Naive B cell (primary cell): ENCODE measurements at regions not wholly inside any gene's neighbourhood (a gene's known extent, or its start where the extent isn't known, plus 50 kb on each side); places are given as distances from the start of the nearest gene placed in this dataset.

Experiments
- ATAC-seq, 2 donors: fragments of 150-1000 bp; cut with Tn5 transposase; 2 replicates each; pipeline ENCODE4 v1.10.0; 2021; ENCODE audit warnings: low read depth in 2 of 2, mild to moderate bottlenecking in 2 of 2, moderate library complexity in 2 of 2
- DNase-seq: peaks from one replicate; pipeline ENCODE4 v3.0.0; 2022
- H3K27ac Mint-ChIP-seq, 6 donors: one replicate each; pipeline ENCODE4 v1.8.0; 2020 to 2022; ENCODE audit warnings: mild to moderate bottlenecking in 6 of 6, mixed read lengths in 6 of 6, moderate library complexity in 5 of 6, inconsistent platforms in 2 of 6
- H3K27me3 Mint-ChIP-seq, 3 donors: one replicate each; pipeline ENCODE4 v1.8.0; 2021 to 2022; ENCODE audit warnings: mixed read lengths in 3 of 3, mild to moderate bottlenecking in 1 of 3
- H3K36me3 Mint-ChIP-seq, 2 donors: one replicate each; pipeline ENCODE4 v1.8.0; 2020 to 2022; ENCODE audit warnings: mixed read lengths in 2 of 2, inconsistent platforms in 1 of 2, mild to moderate bottlenecking in 1 of 2
- H3K4me1 Mint-ChIP-seq, 3 donors: one replicate each; pipeline ENCODE4 v1.8.0; 2020 to 2022; ENCODE audit warnings: mixed read lengths in 3 of 3, inconsistent platforms in 1 of 3, mild to moderate bottlenecking in 1 of 3, moderate library complexity in 1 of 3
- H3K4me3 Mint-ChIP-seq, 8 donors: one replicate each; pipeline ENCODE4 v1.8.0; 2020 to 2022; ENCODE audit warnings: mild to moderate bottlenecking in 8 of 8, mixed read lengths in 8 of 8, moderate library complexity in 8 of 8, inconsistent platforms in 2 of 8
- H3K9me3 Mint-ChIP-seq, 7 donors: one replicate each; pipeline ENCODE4 v1.8.0; 2020 to 2022; ENCODE audit warnings: mixed read lengths in 7 of 7, mild to moderate bottlenecking in 5 of 7, inconsistent platforms in 2 of 7, moderate library complexity in 1 of 7

- DNase-seq, result no peak
- no peak for ATAC-seq
- Mint-ChIP-seq H3K4me3 (no peak overlapping the region), H3K36me3 (no peaks in the 10 kb centered on the region), H3K9me3 (peaks cover 0 to 4% (median 0%) of the 10 kb centered on the region in 7 donors), H3K4me1 (no peaks in the 10 kb centered on the region), H3K27ac (no peak overlapping the region), H3K27me3 (peaks cover 0 to 6% (median 0%) of the 10 kb centered on the region in 3 donors)
These were observed 407.3 kb downstream of the STIM2 start for GRCh38 chr4:27267970-27268355.

GRCh38 chr4:27270435-27270834 lies 409.8 kb downstream of the STIM2 start:
- H3K36me3 Mint-ChIP-seq, result no peaks in the 10 kb centered on the region
- peaks cover 0 to 11% (median 0%) of the 10 kb centered on the region in 3 donors for H3K27me3 Mint-ChIP-seq
- H3K9me3 Mint-ChIP-seq, result no peaks in the 10 kb centered on the region
- no peaks in the 10 kb centered on the region for H3K4me1 Mint-ChIP-seq
- DNase-seq, result no peak
- H3K27ac Mint-ChIP-seq, result no peak overlapping the region
- no peak overlapping the region for H3K4me3 Mint-ChIP-seq
- ATAC-seq, result no peak

GRCh38 chr4:27271555-27271954 lies 410.9 kb downstream of the STIM2 start:
- ATAC-seq (no peak), DNase-seq (no peak)
- H3K4me1 Mint-ChIP-seq, result no peaks in the 10 kb centered on the region
- no peaks in the 10 kb centered on the region for H3K36me3 Mint-ChIP-seq
- no peak overlapping the region for H3K4me3 Mint-ChIP-seq
- H3K27ac Mint-ChIP-seq, result no peak overlapping the region
- H3K9me3 Mint-ChIP-seq, result no peaks in the 10 kb centered on the region
- H3K27me3 Mint-ChIP-seq, result peaks cover 0 to 9% (median 0%) of the 10 kb centered on the region in 3 donors

- H3K27me3 Mint-ChIP-seq, result peaks cover 0 to 5% (median 0%) of the 10 kb centered on the region in 3 donors
- no peak overlapping the region for H3K4me3 Mint-ChIP-seq
- no peak for ATAC-seq
- no peaks in the 10 kb centered on the region for H3K9me3 Mint-ChIP-seq
- no peaks in the 10 kb centered on the region for H3K36me3 Mint-ChIP-seq
- H3K27ac Mint-ChIP-seq, result no peak overlapping the region
- no peak for DNase-seq
- H3K4me1 Mint-ChIP-seq, result no peaks in the 10 kb centered on the region
These were observed 411.6 kb downstream of the STIM2 start for GRCh38 chr4:27272217-27272616.

- Mint-ChIP-seq H3K9me3 (peaks cover 0 to 12% (median 3%) of the 10 kb centered on the region in 7 donors), H3K4me3 (no peak overlapping the region), H3K27me3 (peaks cover 0 to 9% (median 5%) of the 10 kb centered on the region in 3 donors)
These were observed 415.8 kb downstream of the STIM2 start for GRCh38 chr4:27276307-27277073.

GRCh38 chr4:27278615-27279375 lies 418.2 kb downstream of the STIM2 start:
- no peak for ATAC-seq
- H3K9me3 Mint-ChIP-seq, result peaks cover 0 to 12% (median 4%) of the 10 kb centered on the region in 7 donors

More at GRCh38 chr4:27276307-27277073, 415.8 kb downstream of the STIM2 start:
- Mint-ChIP-seq H3K27ac (no peak overlapping the region), H3K36me3 (peaks cover 0 to 7% of the 10 kb centered on the region in 2 donors), H3K4me1 (no peaks in the 10 kb centered on the region)
- no peak for DNase-seq
- no peak for ATAC-seq

GRCh38 chr4:27288496-27288895 lies 427.9 kb downstream of the STIM2 start:
- Mint-ChIP-seq H3K27ac (no peak overlapping the region), H3K36me3 (no peaks in the 10 kb centered on the region), H3K27me3 (peaks cover 0 to 4% (median 0%) of the 10 kb centered on the region in 3 donors), H3K4me3 (no peak overlapping the region), H3K9me3 (peaks cover 0 to 7% (median 2%) of the 10 kb centered on the region in 7 donors), H3K4me1 (no peaks in the 10 kb centered on the region)
- ATAC-seq (no peak), DNase-seq (no peak)

More at GRCh38 chr4:27278615-27279375, 418.2 kb downstream of the STIM2 start:
- peaks cover 0 to 7% of the 10 kb centered on the region in 2 donors for H3K36me3 Mint-ChIP-seq
- H3K27me3 Mint-ChIP-seq, result peaks cover 0 to 9% (median 5%) of the 10 kb centered on the region in 3 donors
- H3K4me3 Mint-ChIP-seq, result no peak overlapping the region
- H3K27ac Mint-ChIP-seq, result no peak overlapping the region
- no peaks in the 10 kb centered on the region for H3K4me1 Mint-ChIP-seq
- DNase-seq, result no peak

GRCh38 chr4:27289704-27290103 lies 429.1 kb downstream of the STIM2 start:
- no peak overlapping the region for H3K4me3 Mint-ChIP-seq
- H3K27me3 Mint-ChIP-seq, result peaks cover 0 to 4% (median 0%) of the 10 kb centered on the region in 3 donors
- no peaks in the 10 kb centered on the region for H3K4me1 Mint-ChIP-seq
- no peak overlapping the region for H3K27ac Mint-ChIP-seq
- no peak for DNase-seq
- ATAC-seq, result no peak
- no peaks in the 10 kb centered on the region for H3K36me3 Mint-ChIP-seq
- peaks cover 0 to 7% (median 0%) of the 10 kb centered on the region in 7 donors for H3K9me3 Mint-ChIP-seq

- no peaks in the 10 kb centered on the region for H3K36me3 Mint-ChIP-seq
- peaks cover 0 to 11% (median 6%) of the 10 kb centered on the region in 3 donors for H3K27me3 Mint-ChIP-seq
- no peaks in the 10 kb centered on the region for H3K4me1 Mint-ChIP-seq
- ATAC-seq, result no peak
- H3K4me3 Mint-ChIP-seq, result no peak overlapping the region
- peaks cover 0 to 5% (median 0%) of the 10 kb centered on the region in 7 donors for H3K9me3 Mint-ChIP-seq
- H3K27ac Mint-ChIP-seq, result no peak overlapping the region
- no peak for DNase-seq
These were observed 433.2 kb downstream of the STIM2 start for GRCh38 chr4:27293831-27294230.

GRCh38 chr4:27304751-27305150 lies 444.1 kb downstream of the STIM2 start:
- Mint-ChIP-seq H3K27ac (no peak overlapping the region), H3K36me3 (peaks cover 0 to 8% of the 10 kb centered on the region in 2 donors), H3K4me1 (no peaks in the 10 kb centered on the region), H3K27me3 (peaks cover 0 to 16% (median 0%) of the 10 kb centered on the region in 3 donors), H3K4me3 (no peak overlapping the region), H3K9me3 (peaks cover 3 to 23% (median 9%) of the 10 kb centered on the region in 7 donors)
- ATAC-seq, result no peak
- no peak for DNase-seq

- H3K27me3 Mint-ChIP-seq, result peaks cover 0 to 16% (median 0%) of the 10 kb centered on the region in 3 donors
- no peak overlapping the region for H3K27ac Mint-ChIP-seq
- no peak overlapping the region for H3K4me3 Mint-ChIP-seq
- no peak for DNase-seq
- H3K4me1 Mint-ChIP-seq, result no peaks in the 10 kb centered on the region
- H3K9me3 Mint-ChIP-seq, result peaks cover 3 to 23% (median 9%) of the 10 kb centered on the region in 7 donors
- no peak for ATAC-seq
- H3K36me3 Mint-ChIP-seq, result peaks cover 0 to 8% of the 10 kb centered on the region in 2 donors
These were observed 444.6 kb downstream of the STIM2 start for GRCh38 chr4:27305246-27305645.

GRCh38 chr4:27308379-27308778 lies 447.7 kb downstream of the STIM2 start:
- no peak for ATAC-seq

GRCh38 chr4:27315625-27316024 lies 455.0 kb downstream of the STIM2 start:
- no peak overlapping the region for H3K27ac Mint-ChIP-seq
- ATAC-seq (no peak), DNase-seq (no peak)
- no peak overlapping the region for H3K4me3 Mint-ChIP-seq
- H3K27me3 Mint-ChIP-seq, result peaks cover 4 to 16% (median 14%) of the 10 kb centered on the region in 3 donors
- peaks cover 0 to 8% of the 10 kb centered on the region in 2 donors for H3K36me3 Mint-ChIP-seq
- H3K9me3 Mint-ChIP-seq, result peaks cover 0 to 16% (median 0%) of the 10 kb centered on the region in 7 donors
- H3K4me1 Mint-ChIP-seq, result peaks cover 0 to 9% (median 6%) of the 10 kb centered on the region in 3 donors

More at GRCh38 chr4:27308379-27308778, 447.7 kb downstream of the STIM2 start:
- no peaks in the 10 kb centered on the region for H3K4me1 Mint-ChIP-seq
- H3K4me3 Mint-ChIP-seq, result no peak overlapping the region
- DNase-seq, result no peak
- peaks cover 0 to 13% (median 0%) of the 10 kb centered on the region in 3 donors for H3K27me3 Mint-ChIP-seq
- H3K9me3 Mint-ChIP-seq, result peaks cover 0 to 8% (median 3%) of the 10 kb centered on the region in 7 donors
- H3K27ac Mint-ChIP-seq, result no peak overlapping the region
- H3K36me3 Mint-ChIP-seq, result no peaks in the 10 kb centered on the region
